HG02610 (cell line): ENCODE measurements at regions not wholly inside any gene's neighbourhood (a gene's known extent, or its start where the extent isn't known, plus 50 kb on each side); places are given as distances from the start of the nearest gene placed in this dataset.

ENCODE experiments used
- ATAC-seq: cut with Tn5 transposase; IDR thresholded peaks from one replicate; pipeline ENCODE4 v1.9.1; 2021; ENCODE audit warnings: mild to moderate bottlenecking, moderate library complexity; ENCODE audit not compliant: unreplicated experiment

DNA sequence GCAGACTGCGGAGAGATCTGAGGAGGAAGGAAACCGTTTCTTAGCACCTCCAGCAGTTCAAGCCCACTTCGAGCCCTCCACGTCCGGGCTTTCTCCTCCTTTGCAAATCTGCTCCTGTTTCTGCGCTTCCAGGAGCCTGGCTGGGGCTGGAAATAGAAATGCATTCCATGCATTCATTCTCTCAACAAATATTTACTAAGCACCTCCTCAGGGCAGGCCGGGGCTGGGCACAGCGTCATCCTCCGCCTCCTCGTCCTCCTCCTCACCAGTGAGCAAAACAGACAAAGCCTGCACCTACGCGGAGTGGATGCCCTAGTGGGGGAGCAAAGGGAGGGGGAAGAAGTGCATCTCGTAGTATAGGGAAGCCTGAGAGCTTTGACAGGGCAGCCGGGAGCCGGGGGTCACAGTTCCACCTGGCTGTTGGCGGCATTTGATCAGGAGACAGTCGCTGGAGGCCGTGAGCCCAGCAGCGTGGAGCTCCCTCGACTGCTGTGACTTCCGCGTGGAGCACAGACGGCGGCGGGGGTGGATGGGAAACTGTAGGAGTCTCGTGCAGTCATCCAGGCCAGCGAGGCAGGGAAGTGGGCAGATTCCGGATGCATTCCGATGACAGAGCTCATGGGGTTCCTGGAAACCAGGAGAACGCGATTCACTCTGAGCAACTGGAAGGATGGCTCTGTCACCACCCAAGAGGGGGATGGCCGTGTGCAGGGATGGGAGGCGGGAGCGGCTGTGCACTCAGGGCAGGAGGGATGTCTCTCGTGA is 93.5 kb downstream of the SIK1 start:
- no peak for ATAC-seq

DNA sequence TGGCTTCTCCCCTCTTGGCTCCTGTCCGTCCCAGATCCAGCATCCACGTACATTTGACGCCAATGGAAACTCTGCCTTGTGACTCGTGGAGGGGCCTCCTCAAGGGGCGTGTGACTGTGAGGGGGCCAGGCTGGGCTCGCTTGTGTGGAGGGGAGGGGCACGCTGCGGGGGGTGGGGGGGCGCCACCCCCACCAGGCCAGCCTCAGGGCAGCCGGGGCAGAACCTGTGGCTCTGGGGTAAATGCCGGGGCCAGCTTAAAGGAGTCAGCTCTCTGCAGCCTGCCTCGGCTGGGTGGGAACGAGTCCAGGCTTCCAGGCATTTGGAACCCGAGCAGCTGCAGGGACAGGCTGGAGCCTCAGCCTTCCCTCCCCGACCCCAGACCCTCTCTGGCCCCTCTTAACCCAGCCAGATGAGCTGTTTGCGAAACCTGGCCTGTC is 94.1 kb downstream of the SIK1 start:
- ATAC-seq: no peak

DNA sequence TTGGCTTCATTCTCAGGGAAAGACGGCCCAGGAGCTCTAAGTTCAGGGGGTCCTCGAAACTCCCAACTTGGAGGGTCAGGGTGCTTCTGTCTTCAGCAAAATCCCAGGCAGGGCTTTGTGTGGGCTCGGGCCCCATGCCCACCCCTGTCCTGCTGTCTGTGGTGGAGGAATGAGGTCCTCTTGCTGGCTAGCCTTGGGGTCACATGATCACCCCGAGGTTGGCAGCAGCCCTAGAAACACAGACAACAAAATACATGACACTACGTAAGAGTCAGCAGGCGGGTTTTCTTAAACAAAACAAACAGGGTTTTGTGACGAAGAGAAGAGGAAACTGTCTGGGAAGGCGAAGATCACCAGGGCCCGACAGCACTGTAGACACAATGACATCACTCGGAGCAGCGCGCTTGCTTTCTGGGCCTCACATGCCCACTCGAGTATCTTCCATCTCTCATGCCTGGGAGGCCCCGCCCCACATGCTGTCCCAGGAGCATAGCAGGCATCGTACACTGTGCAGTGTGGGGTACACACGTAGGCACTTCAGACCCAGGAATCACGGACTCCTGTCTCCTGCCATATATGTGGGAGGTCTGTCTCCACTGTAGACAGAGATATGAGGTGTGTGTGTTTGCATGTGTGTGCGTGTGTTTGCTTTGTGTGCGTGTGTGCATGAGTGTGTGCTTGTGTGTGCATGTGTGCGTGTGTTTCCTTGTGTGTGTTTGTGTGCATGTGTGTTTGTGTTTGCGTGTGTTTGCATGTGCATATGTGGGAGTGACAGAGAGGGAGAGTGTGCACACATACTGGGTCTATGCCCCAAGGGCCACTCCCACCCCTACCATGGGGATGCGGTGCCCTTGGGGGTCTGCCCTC is 94.7 kb downstream of the SIK1 start:
- ATAC-seq: no peak

DNA sequence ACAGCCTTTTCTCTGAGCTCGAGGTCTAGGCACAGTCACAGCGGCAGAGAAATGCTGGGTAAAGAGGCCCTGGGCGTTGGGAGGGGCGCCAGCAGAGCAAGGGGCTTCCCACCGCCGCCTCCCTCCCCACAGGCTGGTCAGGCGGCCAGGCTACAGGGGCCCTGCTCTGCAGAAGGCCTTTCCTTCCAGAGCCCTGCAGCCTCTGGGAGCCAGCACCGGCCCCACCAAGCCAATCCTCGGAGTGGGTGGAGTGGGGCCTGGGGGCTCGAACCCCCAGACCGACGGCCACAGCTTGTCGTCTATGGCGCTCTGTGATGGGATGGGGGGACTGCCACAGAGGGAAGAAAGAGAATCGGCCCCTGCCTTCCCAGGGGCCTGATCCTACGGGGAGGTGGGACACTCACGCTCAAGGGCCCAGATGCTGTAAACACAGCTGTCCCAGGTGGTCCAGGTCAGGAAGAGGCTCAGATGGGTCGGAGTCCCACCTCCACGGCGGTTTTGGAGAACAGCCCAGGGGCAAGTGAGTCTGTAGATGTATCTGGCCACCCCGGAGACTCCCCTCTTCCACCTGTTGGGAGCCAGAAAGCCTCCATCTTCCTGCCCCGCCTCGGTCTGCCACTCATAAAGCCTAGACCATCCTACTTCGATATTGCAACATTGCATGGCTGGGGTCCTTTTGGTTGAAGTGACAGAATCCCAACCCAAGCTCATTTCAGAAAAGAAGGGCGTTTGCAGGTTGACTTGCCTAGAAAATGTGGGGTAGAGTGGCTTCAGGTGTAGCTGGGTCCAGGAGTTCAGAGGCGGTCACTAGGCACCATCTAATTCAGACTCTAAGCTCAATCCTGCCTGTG is 95.6 kb downstream of the SIK1 start:
- no peak for ATAC-seq

DNA sequence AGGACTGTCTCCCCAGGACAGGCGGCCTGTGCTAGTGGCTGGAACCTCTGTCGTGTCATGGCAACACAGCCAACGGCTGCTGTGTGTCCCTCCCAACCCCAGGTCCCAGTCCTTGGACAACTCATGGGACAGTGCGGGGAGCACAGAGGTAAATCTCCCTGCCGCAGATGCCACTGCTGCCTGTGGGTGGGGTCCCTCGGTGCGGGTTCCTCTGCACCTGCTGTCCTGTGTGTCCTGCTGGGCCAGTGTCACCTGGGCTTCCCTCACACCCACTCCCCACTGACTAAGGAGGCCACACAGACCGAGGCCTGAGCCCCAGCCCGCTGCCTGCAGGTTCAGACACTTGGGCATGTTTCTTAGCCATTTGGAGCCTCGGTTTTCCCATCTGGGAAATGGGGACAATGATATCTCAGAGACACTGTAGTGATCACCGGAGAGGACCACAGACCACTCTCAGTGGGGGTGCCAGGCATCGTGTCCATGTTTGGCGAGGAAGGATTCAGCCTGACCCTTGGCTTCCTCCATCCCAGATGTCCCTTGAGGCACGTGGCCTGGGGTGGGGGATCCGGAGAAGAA is 96.5 kb downstream of the SIK1 start:
- no peak for ATAC-seq

DNA sequence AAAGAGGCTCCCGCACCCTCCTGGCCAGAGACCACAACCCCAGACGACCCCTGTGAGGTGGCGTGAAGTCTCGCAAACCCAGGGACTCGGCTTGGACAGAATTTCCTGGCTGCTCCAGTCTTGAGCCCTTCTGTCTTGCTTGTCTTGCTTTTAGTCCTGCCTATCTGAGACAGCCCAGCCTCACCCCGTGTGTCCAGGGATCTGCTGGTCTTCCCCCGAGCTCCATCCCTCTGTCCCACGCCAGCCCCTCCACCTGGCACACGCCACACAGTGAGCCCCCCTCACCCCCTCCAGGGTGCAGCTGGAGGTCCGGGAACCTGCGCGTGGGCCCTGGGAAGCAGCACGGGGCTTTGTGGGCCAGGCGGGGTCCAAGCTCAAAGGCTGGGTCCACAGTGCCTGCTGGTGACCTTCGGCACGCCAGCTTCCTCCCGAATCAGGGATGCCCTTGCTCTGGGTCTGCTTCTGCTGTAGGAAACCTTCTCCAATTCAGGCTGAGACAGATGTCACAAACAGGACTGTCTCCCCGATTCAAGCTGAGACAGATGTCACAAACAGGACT is 97.1 kb downstream of the SIK1 start:
- ATAC-seq: no peak

DNA sequence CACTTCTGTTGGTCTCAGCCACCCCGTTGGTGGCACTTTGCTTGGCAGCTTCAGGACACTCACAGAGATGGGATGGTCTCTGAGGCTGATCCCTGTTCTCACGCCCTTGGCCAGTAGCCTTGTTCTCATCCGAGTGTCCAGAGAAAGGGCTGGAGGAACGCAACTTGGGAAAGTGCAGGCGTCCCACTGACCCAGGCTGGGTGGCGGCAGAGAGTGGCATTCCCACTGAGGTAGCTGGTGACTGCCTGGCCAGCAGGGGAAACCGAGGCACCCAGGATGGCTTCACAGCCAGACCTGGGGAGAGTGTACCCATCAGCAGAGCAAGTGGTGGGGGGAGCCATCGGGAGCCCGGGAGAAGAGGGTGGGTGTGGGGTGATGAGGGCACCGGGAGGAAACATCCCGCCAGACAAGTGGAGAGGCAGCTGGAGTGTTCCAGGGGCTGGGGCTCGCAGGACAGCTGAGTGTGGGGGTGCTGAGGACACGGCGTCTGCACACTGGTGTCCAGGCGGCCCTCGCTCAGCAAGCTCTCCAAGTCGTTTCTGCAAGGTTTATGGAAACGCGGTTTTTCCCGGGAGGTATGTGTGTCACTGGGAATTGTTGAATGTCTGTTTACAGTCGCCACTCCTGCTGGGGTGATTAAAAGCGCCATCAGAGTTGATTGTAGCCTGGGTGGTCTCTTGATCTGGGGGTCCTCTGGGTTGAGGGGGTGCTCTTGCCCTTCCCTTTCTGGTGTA is 97.8 kb downstream of the SIK1 start:
- no peak for ATAC-seq

DNA sequence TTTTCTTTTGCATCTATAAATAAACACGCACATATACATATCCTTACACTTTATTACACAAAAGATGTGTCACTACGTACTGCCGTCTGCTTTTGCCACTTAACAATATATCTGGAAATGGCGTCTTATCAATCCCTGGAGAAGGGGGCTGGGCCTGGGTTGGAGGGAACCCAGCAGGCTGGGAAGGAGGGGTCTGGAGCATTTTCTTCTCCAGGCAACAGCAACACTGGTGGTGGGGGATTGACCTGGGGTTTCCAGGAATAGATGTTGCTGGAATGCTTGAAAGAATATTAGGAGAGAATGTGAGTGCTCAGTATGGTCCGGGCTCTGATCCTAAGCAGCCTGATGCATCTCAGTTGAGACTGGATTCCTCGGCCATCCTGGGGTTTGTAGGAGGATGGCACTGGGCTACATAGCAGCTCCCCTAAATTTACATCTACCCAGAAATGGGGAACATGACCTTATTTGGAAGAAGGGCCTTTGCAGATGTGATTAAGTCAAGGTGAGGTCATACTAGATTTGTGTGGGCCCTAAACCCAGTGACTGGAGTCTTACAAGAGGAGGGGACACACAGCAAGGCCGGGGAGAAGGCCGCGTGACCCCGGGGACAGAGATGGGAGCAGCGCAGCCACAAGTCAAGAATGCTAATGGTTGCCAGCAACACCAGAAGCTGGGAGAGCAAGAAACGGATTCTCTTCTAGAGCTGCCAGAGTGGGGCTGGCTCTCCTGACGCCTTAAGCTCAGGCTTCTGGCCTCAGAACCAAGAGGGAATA is 98.6 kb downstream of the SIK1 start:
- ATAC-seq: no peak

DNA sequence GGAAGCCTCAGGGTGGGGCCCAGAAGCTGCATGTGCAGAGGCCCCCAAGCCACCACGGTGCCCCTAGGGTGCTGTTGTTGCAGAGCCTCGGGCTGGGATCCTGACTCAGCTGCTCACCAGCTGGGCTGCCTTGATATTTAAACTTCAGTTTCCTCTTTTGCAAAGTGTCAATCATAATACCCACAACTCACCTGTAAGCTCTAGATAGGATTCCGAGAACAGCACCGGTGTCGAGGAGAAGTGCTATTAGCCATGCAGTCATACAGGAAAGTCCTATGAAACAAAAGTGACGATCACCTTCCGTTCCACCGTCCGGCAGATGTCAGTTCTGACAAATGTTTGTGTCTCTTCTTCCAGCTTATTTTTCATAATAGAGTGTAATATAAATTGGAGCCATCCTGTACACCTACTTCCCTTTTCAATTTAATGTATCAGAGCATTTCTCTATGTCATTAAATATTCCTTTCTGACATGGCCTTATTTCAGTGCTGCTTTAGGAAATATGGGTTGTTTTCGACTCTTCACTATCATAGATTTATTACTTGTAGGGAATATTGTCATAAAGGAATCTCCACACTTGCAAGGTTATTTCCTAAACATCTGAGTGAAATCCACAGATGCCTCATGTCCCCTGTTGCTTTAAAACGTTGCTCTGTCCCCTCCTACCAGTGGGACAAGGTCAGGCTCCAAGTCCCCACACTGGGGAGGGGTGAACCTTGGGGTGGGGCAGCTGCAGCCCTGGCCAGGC is 100.8 kb downstream of the SIK1 start:
- ATAC-seq: no peak

DNA sequence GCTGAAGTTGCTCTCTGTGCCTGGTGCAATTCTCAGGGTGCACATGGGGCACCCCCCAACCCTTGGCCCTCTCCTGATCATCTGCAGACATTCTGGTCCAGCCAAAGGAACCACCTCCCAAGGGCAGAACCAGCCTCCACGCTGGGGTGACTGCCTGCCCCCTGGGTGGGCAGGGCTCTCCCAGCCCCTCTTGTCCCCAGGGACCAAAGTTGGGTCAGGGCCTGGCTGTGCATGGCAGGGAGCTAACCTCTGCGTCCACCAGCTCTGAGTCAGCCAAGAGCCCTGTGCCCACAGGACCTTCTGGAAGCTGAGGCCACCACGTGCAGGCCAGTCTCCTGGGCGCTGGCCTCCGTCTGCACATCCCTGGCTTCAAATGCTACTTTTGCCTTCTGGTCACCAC is 101.9 kb downstream of the SIK1 start:
- no peak for ATAC-seq

DNA sequence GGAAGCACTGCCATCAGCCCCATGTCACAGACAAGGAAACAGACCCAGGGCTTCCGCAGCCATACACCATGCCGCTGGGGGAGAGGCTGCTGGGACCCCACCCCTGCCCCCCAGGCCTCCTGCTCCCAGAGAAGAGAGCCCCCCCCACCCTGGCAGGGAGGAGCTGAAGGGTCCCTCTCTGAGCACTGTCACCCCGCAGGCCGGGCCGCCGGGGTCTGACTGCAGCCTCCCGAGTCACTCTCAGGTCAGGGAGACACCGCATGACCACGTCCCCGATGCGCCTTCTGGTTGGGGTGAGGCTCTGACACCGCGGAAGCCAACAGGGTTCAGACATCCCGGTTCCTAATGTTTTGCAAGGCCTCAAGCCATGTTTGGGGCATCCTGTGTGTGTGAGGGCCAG is 102.3 kb downstream of the SIK1 start:
- ATAC-seq: no peak

DNA sequence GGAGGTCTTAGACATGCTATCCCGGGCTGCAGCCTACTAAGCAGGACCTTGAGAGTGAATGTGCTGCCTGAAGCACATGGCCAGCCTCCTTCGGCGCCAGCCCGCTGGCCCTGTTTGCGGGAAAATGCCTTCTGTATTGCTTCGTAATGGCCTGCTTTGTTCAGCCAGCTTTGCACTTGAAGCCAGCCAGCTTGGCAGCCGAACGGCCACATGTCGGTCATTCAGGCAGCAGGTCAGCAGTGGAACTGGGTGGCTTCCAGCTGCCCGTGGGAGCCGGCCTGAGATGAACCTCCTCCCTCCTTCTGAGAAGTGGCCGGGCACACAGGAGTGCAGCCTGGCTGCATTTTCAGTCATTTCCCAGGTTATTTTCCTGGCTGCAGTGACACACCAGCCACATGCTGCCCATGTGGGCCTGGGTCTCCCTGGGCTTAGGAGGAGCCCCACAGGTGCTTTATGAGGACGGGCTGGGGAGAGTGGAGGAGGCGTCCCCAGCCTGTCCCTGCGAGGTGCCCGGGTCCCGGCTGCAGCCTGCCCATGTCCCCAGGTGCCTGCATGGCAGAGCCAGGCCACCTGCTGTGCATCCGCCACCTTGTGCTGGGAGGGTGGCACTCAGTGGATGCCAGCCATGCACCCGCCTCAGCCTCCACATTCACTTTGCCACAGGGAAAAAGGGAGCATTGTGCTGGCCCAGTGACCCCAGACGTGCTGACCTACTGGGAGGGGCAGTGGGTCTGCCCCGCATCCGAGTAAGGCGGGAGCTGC is 103.5 kb downstream of the SIK1 start:
- no peak for ATAC-seq

DNA sequence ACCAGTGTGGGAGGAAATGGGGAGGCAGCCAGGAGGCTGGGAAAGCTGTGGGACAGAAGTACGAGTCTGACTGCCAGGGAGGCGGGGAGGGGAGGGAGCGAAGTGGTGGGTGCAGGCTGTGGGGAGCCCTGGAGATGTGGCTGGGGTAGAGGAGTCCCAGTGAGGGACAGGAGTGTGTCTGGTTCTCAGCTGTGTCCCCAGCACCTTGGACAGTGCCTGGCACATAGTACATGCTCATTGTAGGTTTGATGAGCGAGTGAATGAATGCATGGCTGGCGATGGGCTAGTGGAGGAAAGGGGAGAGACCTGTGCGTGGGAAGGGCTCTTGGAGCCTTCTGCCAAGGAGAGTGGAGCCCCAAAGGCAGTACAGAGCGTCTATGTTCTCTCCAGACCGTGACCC is 104.1 kb downstream of the SIK1 start:
- no peak for ATAC-seq

DNA sequence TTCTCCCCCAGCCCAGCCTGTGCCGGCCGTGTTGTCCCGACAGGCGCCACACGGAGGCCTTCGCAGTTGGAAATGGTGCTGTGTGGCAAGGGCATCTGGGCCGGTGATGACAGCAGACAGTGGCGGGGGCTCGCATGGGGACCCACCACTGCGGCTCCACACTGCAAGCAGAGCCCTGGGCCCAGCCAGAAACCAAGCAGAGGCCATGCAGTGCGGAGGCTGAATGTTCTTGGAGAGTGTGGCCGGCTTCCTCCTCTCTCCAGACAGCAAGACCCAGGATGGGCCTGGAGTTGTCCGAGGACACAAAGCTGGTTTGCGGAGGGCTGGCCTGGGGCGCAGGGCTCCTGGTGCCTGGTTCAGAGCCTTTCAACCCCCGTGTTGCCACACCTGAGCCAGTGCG is 104.6 kb downstream of the SIK1 start:
- ATAC-seq: no peak

DNA sequence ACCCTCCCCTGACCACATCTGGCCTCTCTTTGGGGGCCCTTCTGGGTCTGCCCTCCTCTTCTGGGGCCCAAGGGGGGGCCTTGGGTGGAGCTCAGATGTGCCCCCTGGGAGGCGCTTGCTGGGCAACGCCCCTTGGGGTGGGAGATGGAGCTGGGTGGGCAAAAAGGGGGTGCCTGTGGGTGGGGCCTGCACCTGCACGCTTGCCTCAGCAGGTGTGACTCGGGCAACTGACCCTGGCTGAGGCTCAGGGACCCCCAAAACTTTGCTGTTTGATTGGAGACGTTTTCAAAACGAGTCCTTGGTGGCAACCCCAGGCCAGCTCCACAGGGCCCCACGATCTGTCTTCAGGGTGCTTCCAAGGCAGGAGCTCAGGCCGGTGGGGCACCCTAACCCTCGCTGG is 105.3 kb downstream of the SIK1 start:
- no peak for ATAC-seq

DNA sequence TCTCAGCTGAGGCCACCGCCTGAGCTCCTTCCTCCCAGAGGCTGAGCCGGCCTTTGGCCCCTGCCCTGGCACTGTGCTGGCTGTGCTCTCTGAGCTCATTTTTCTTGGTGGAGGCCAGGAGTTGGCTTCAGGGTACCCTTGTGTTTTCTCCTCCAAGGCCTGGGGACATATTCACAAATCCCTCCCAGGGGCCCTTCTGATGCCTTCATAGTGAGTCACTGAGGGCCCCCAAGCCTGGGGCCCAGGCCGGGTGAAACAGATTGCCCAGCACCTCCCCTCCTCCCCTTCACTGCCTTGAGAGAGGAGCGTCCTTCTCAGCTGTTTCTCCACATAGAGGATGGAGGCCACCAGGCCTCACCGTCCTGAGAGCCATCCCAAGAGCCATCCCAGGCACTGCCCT is 105.8 kb downstream of the SIK1 start:
- ATAC-seq: no peak

DNA sequence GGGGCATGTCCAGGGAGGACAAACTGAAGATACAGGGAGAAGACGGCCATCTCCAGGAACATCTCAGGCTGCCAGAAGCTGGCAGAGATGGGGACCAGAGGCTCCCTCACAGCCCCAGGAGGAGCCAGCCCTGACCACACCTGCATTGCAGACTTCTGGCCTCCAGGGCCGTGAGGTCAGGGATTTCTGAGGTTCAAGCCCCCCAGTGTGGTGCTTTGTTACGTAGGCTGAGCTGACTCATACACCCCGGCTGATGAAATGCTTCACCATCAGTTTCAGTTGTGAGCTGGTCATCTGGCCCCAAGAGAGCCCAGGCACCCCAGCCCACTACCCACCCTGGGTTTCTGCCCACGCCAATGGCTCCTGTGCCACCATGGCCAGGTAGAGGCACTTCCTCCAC is 106.4 kb downstream of the SIK1 start:
- no peak for ATAC-seq
